Panc1 (cell line): ENCODE measurements at regions not wholly inside any gene's neighbourhood (a gene's known extent, or its start where the extent isn't known, plus 50 kb on each side); places are given as distances from the start of the nearest gene placed in this dataset.

Experiments used
- POLR2AphosphoS5 ChIP-seq: IDR thresholded peaks from 2 replicates; pipeline ENCODE4 v1.6.1; 2012; ENCODE audit warnings: mild to moderate bottlenecking, low read depth, low read length, moderate library complexity
- SIN3A ChIP-seq: IDR thresholded peaks from 2 replicates; pipeline ENCODE4 v1.6.1; 2012; ENCODE audit warnings: low read depth, mild to moderate bottlenecking, low read length, moderate library complexity, borderline replicate concordance; ENCODE audit not compliant: insufficient read depth
- TF ChIP-seq, protein P1 (sequence below): fragments of 450-650 bp; IDR thresholded peaks from 2 replicates; pipeline ENCODE4 v1.5.1; 2017; ENCODE audit warnings: mild to moderate bottlenecking
- TF ChIP-seq, protein P2 (sequence below), 2 experiments: IDR thresholded peaks; 2 replicates each; pipeline ENCODE4 v1.6.1; 2011 to 2012; ENCODE audit warnings: low read depth in 2 of 2, control low read depth in 1 of 2, low read length in 1 of 2, mild to moderate bottlenecking in 1 of 2, moderate library complexity in 1 of 2; ENCODE audit not compliant: insufficient read depth in 1 of 2

DNA sequence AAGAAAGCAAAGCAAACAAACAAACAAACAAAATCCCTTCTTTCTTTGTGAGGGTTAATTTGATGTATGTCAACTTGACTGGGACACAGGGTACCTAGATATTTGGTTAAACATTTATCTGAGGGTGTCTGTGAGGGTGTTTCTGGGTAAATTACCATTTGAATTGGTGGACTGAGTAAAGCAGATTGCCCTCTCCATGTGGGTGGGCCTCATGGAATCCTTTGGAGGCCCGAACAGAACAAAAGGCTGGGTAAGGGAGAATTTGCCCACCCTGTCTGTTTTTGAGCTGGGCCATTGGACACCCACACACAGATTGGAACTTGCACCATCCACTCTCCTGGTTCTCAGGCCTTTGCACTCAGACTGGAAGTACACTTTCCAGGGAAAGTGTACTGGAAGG, 628.8 kb upstream of the CITED2 start:
- TF ChIP-seq, protein P1, sequence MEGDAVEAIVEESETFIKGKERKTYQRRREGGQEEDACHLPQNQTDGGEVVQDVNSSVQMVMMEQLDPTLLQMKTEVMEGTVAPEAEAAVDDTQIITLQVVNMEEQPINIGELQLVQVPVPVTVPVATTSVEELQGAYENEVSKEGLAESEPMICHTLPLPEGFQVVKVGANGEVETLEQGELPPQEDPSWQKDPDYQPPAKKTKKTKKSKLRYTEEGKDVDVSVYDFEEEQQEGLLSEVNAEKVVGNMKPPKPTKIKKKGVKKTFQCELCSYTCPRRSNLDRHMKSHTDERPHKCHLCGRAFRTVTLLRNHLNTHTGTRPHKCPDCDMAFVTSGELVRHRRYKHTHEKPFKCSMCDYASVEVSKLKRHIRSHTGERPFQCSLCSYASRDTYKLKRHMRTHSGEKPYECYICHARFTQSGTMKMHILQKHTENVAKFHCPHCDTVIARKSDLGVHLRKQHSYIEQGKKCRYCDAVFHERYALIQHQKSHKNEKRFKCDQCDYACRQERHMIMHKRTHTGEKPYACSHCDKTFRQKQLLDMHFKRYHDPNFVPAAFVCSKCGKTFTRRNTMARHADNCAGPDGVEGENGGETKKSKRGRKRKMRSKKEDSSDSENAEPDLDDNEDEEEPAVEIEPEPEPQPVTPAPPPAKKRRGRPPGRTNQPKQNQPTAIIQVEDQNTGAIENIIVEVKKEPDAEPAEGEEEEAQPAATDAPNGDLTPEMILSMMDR, result no peak
- TF ChIP-seq POLR2AphosphoS5 (no peak), SIN3A (no peak)
- TF ChIP-seq, protein P2, sequence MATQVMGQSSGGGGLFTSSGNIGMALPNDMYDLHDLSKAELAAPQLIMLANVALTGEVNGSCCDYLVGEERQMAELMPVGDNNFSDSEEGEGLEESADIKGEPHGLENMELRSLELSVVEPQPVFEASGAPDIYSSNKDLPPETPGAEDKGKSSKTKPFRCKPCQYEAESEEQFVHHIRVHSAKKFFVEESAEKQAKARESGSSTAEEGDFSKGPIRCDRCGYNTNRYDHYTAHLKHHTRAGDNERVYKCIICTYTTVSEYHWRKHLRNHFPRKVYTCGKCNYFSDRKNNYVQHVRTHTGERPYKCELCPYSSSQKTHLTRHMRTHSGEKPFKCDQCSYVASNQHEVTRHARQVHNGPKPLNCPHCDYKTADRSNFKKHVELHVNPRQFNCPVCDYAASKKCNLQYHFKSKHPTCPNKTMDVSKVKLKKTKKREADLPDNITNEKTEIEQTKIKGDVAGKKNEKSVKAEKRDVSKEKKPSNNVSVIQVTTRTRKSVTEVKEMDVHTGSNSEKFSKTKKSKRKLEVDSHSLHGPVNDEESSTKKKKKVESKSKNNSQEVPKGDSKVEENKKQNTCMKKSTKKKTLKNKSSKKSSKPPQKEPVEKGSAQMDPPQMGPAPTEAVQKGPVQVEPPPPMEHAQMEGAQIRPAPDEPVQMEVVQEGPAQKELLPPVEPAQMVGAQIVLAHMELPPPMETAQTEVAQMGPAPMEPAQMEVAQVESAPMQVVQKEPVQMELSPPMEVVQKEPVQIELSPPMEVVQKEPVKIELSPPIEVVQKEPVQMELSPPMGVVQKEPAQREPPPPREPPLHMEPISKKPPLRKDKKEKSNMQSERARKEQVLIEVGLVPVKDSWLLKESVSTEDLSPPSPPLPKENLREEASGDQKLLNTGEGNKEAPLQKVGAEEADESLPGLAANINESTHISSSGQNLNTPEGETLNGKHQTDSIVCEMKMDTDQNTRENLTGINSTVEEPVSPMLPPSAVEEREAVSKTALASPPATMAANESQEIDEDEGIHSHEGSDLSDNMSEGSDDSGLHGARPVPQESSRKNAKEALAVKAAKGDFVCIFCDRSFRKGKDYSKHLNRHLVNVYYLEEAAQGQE (IDR thresholded peaks at IDR 0.05; ENCODE audit: insufficient read depth in 1 of 2, low read depth in 2 of 2, low read length in 1 of 2), result no peak
